IMR-90 (cell line): ENCODE measurements at regions not wholly inside any gene's neighbourhood (a gene's known extent, or its start where the extent isn't known, plus 50 kb on each side); places are given as distances from the start of the nearest gene placed in this dataset.

ENCODE experiments used
- CEBPB ChIP-seq: IDR thresholded peaks from 2 replicates; pipeline ENCODE4 v1.6.1; 2012; ENCODE audit warnings: low read depth, low read length, improper control_type of control experiment
- CTCF ChIP-seq: conservative IDR thresholded peaks from 2 replicates; pipeline ENCODE4 v1.5.1; 2012; ENCODE audit warnings: mild to moderate bottlenecking, low read depth, low read length, improper control_type of control experiment
- MAFK ChIP-seq: IDR thresholded peaks from 2 replicates; pipeline ENCODE4 v1.6.1; 2012; ENCODE audit warnings: low read depth, low read length, improper control_type of control experiment
- MXI1 ChIP-seq: IDR thresholded peaks from 2 replicates; pipeline ENCODE4 v1.6.1; 2012; ENCODE audit warnings: low read depth, mild to moderate bottlenecking, low read length, moderate library complexity, borderline replicate concordance
- POLR2A ChIP-seq: IDR thresholded peaks from 2 replicates; pipeline ENCODE4 v1.6.1; 2012; ENCODE audit warnings: mild to moderate bottlenecking, low read depth, low read length
- RAD21 ChIP-seq: IDR thresholded peaks from 2 replicates; pipeline ENCODE4 v1.6.1; 2012; ENCODE audit warnings: low read length, improper control_type of control experiment
- RFX5 ChIP-seq: IDR thresholded peaks from 2 replicates; pipeline ENCODE4 v1.8.0; 2012; ENCODE audit warnings: low read depth, mild to moderate bottlenecking, low read length, moderate library complexity

GRCh38 chr2:60659026-60659425, 97.0 kb upstream of the PAPOLG start:
- TF ChIP-seq CTCF (no peak), MAFK (no peak), POLR2A (no peak), RAD21 (no peak), RFX5 (no peak), CEBPB (no peak), MXI1 (no peak)
